OCI-LY7 (cell line): ENCODE measurements at regions not wholly inside any gene's neighbourhood (a gene's known extent, or its start where the extent isn't known, plus 50 kb on each side); places are given as distances from the start of the nearest gene placed in this dataset.

Source experiments
- BruUV-seq: library from RNA; stranded (reverse); fragments of 400-500 nt; replicated peaks from 2 replicates; lab custom pipeline; 2021; lab: Mats Ljungman, UMichigan
- CTCF ChIA-PET: fragments of 300-600 bp; sonication (Branson Sonifier 250); formaldehyde crosslinking; loops from one replicate; lab custom pipeline; 2022; ENCODE audit warnings: antibody characterized with exemption; ENCODE audit not compliant: unreplicated experiment; lab: Charles Lee
- POLR2A ChIA-PET: fragments of 300-600 bp; sonication (Branson Sonifier 250); formaldehyde crosslinking; loops from one replicate; lab custom pipeline; 2022; ENCODE audit warnings: antibody characterized with exemption; lab: Charles Lee
- DNase-seq: peaks from one replicate; pipeline ENCODE4 v3.0.0-alpha.2; 2015; ENCODE audit warnings: low spot score
- H2AFZ ChIP-seq: fragments of 200-600 bp; sonication (generic), shearing (Covaris generic); 2 replicates; pipeline ENCODE4 v1.6.1; 2014; ENCODE audit warnings: mild to moderate bottlenecking, antibody characterized with exemption, low read length, moderate library complexity
- H3K27ac ChIP-seq: fragments of 200-600 bp; sonication (generic); 2 replicates; pipeline ENCODE4 v1.5.1; 2014; ENCODE audit warnings: mixed run types, low read depth, mild to moderate bottlenecking, moderate library complexity, low read length, inconsistent platforms; ENCODE audit not compliant: poor library complexity, severe bottlenecking
- H3K36me3 ChIP-seq: fragments of 200-600 bp; sonication (generic); 2 replicates; pipeline ENCODE4 v1.6.1; 2014; ENCODE audit warnings: mild to moderate bottlenecking, antibody characterized with exemption, low read length, moderate library complexity, mixed read lengths; ENCODE audit not compliant: insufficient read depth
- H3K4me1 ChIP-seq: fragments of 200-600 bp; sonication (generic); 2 replicates; pipeline ENCODE4 v1.5.1; 2014; ENCODE audit warnings: mild to moderate bottlenecking, low read length; ENCODE audit not compliant: insufficient read depth, poor library complexity, severe bottlenecking
- H3K4me2 ChIP-seq: fragments of 200-600 bp; sonication (generic); 2 replicates; pipeline ENCODE4 v1.6.1; 2014; ENCODE audit warnings: mild to moderate bottlenecking, low read length
- H3K4me3 ChIP-seq: fragments of 200-600 bp; sonication (generic); 2 replicates; pipeline ENCODE4 v1.5.1; 2014; ENCODE audit warnings: mild to moderate bottlenecking, low read depth, low read length; ENCODE audit not compliant: poor library complexity, severe bottlenecking
- H3K79me2 ChIP-seq: fragments of 200-600 bp; sonication (generic); 2 replicates; pipeline ENCODE4 v1.6.1; 2016; ENCODE audit warnings: low read depth, mild to moderate bottlenecking, low read length, moderate library complexity, mixed read lengths; ENCODE audit not compliant: insufficient read depth
- H3K9me2 ChIP-seq: fragments of 200-600 bp; sonication (generic); 2 replicates; pipeline ENCODE4 v1.6.1; 2016; ENCODE audit warnings: mild to moderate bottlenecking, low read length, mixed read lengths; ENCODE audit not compliant: insufficient read depth
- H3K9me3 ChIP-seq: fragments of 200-600 bp; sonication (generic); 2 replicates; pipeline ENCODE4 v1.6.1; 2014; ENCODE audit warnings: mild to moderate bottlenecking, mixed run types, low read length, mixed read lengths
- H4K20me1 ChIP-seq: fragments of 200-600 bp; sonication (generic); 2 replicates; pipeline ENCODE4 v1.6.1; 2014; ENCODE audit warnings: mild to moderate bottlenecking, antibody characterized with exemption, low read length, moderate library complexity, mixed read lengths; ENCODE audit not compliant: insufficient read depth
- EZH2phosphoT487 ChIP-seq: fragments of 200-600 bp; sonication (generic); IDR thresholded peaks from 2 replicates; pipeline ENCODE4 v1.6.1; 2018; ENCODE audit warnings: low read depth, borderline replicate concordance, mild to moderate bottlenecking, mixed run types, antibody characterized with exemption, low read length, moderate library complexity, mixed read lengths
- intact Hi-C: fragments of 100-400 bp; cut with micrococcal nuclease; formaldehyde crosslinking; loops from one replicate; pipeline ENCODE4 v1.10.0; 2022; ENCODE audit not compliant: unreplicated experiment
- TF ChIP-seq, protein P1 (sequence below): fragments of 200-600 bp; sonication (generic); conservative IDR thresholded peaks from 2 replicates; pipeline ENCODE4 v1.5.1; 2014; ENCODE audit warnings: mild to moderate bottlenecking, antibody characterized with exemption, low read length, moderate library complexity, mixed read lengths

DNA sequence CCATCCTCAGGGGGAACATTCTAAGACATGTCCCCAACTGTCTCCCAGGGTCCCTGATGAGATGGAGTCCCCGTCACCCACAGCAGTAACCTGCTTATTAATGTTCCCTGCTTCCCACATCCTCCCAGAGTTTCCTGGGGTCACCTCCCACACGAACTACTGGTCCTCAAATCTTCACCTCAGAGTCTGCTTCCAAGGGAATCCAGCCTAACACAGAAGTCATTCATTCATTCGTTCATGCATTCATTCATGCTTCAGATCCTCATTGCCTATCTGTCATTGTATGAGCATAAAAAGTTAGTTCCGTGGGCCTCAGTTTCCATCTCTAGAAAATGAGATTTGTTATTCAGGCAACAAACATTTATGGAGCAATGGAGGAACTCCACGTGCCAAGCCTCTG is 516.2 kb downstream of the SHQ1 start:
- BruUV-seq, result no TSS peak
- no peak overlapping the region for H3K4me2 ChIP-seq
- H4K20me1 ChIP-seq, result no peaks in the 10 kb centered on the region
- intact Hi-C loops, result no loop called here
- no peak overlapping the region for H3K27ac ChIP-seq
- H3K9me3 ChIP-seq, result no peaks in the 10 kb centered on the region
- POLR2A ChIA-PET, result interaction anchor here (0.9 kb wide), 1 partner anchor 9 kb away, joined by 3 read pairs; no protein-coding TSS in a partner anchor
- H3K79me2 ChIP-seq, result no peaks in the 10 kb centered on the region
- no peaks in the 10 kb centered on the region for H3K4me1 ChIP-seq
- no peak for DNase-seq
- no peaks in the 10 kb centered on the region for H3K36me3 ChIP-seq
- no peak overlapping the region for H2AFZ ChIP-seq
- TF ChIP-seq EZH2phosphoT487, result no peak
- TF ChIP-seq, protein P1, sequence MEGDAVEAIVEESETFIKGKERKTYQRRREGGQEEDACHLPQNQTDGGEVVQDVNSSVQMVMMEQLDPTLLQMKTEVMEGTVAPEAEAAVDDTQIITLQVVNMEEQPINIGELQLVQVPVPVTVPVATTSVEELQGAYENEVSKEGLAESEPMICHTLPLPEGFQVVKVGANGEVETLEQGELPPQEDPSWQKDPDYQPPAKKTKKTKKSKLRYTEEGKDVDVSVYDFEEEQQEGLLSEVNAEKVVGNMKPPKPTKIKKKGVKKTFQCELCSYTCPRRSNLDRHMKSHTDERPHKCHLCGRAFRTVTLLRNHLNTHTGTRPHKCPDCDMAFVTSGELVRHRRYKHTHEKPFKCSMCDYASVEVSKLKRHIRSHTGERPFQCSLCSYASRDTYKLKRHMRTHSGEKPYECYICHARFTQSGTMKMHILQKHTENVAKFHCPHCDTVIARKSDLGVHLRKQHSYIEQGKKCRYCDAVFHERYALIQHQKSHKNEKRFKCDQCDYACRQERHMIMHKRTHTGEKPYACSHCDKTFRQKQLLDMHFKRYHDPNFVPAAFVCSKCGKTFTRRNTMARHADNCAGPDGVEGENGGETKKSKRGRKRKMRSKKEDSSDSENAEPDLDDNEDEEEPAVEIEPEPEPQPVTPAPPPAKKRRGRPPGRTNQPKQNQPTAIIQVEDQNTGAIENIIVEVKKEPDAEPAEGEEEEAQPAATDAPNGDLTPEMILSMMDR, result no peak
- CTCF ChIA-PET, result no interaction called here
- no peak overlapping the region for H3K4me3 ChIP-seq
- H3K9me2 ChIP-seq, result no peaks in the 10 kb centered on the region

DNA sequence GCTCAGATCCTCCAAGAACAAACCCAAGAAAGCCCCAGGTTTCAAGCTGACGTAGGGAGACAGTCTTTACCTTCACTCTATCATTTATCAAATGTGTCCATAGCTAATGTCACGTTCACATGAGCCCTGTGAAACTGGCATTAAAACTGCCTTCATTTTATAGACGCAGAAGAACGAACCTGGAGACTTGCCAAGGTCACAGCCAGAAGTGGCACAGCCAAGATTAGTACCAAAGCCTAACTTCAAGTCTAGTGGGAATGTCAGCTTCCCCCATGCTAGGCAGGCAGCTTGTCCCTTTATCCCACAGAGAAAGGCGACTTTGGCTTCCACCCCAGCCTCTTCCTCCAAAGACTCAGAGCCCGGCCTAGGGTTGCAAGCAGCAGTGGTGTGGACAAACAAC is 517.2 kb downstream of the SHQ1 start:
- Histone ChIP-seq H4K20me1 (no peaks in the 10 kb centered on the region), H3K9me2 (no peaks in the 10 kb centered on the region), H3K4me2 (no peak overlapping the region), H3K79me2 (no peaks in the 10 kb centered on the region), H3K4me1 (no peaks in the 10 kb centered on the region), H3K4me3 (no peak overlapping the region), H3K9me3 (no peaks in the 10 kb centered on the region), H3K36me3 (no peaks in the 10 kb centered on the region), H2AFZ (no peak overlapping the region), H3K27ac (no peak overlapping the region)
- BruUV-seq, result no TSS peak
- DNase-seq, result no peak
- CTCF ChIA-PET, result no interaction called here
- POLR2A ChIA-PET, result no interaction called here
- TF ChIP-seq, protein P1, result no peak
- no peak for TF ChIP-seq EZH2phosphoT487
- intact Hi-C loops, result no loop called here

DNA sequence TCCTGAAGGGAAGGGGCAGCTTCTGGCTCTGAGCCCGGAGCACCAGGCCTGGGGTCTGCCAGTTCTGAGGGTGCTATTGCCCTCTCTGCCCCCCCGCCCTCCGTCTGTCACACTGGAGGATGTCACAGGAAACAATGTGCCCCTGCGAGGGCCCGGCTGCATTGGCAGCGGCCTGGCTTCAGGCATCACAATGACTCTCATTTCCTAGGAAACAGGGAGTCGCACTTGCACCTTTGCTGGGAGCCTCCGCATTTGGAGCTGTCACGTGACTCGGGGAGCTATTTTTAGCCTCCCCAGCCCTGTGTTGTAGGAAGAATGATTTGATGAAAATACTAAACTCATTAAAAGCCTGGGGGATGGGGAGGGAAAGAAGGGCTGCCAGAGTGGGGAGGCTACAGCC is 518.9 kb downstream of the SHQ1 start:
- H2AFZ ChIP-seq, result no peak overlapping the region
- no TSS peak for BruUV-seq
- H4K20me1 ChIP-seq, result no peaks in the 10 kb centered on the region
- H3K79me2 ChIP-seq, result no peaks in the 10 kb centered on the region
- no peak for TF ChIP-seq EZH2phosphoT487
- TF ChIP-seq, protein P1, result no peak
- no peak for DNase-seq
- ChIA-PET POLR2A (no interaction called here), CTCF (no interaction called here)
- H3K4me3 ChIP-seq, result no peak overlapping the region
- no peaks in the 10 kb centered on the region for H3K9me2 ChIP-seq
- no peaks in the 10 kb centered on the region for H3K4me1 ChIP-seq
- H3K27ac ChIP-seq, result no peak overlapping the region
- H3K9me3 ChIP-seq, result no peaks in the 10 kb centered on the region
- no peak overlapping the region for H3K4me2 ChIP-seq
- no peaks in the 10 kb centered on the region for H3K36me3 ChIP-seq
- intact Hi-C loops, result no loop called here
